DND-41 (cell line): ENCODE measurements at regions not wholly inside any gene's neighbourhood (a gene's known extent, or its start where the extent isn't known, plus 50 kb on each side); places are given as distances from the start of the nearest gene placed in this dataset.

Experiments
- CTCF ChIP-seq: IDR thresholded peaks from 2 replicates; pipeline ENCODE4 v1.5.1; 2012; ENCODE audit warnings: borderline replicate concordance, low read length, moderate library complexity, mild to moderate bottlenecking; ENCODE audit not compliant: poor library complexity, severe bottlenecking; ENCODE audit errors: extremely low read depth
- EZH2 ChIP-seq: IDR thresholded peaks from 3 replicates; pipeline ENCODE4 v1.6.1; 2012; ENCODE audit warnings: borderline replicate concordance, low read depth, mild to moderate bottlenecking, moderate library complexity, low read length, inconsistent platforms; ENCODE audit not compliant: severe bottlenecking

- TF ChIP-seq CTCF (no peak), EZH2 (no peak)
Observed at GRCh38 chr5:68057191-68057590, 158.4 kb upstream of the PIK3R1 start.
